Lung (tissue), 11 donors: ENCODE measurements at regions not wholly inside any gene's neighbourhood (a gene's known extent, or its start where the extent isn't known, plus 50 kb on each side); places are given as distances from the start of the nearest gene placed in this dataset.

ENCODE experiments used
- ATAC-seq: fragments of 200-7000 bp; cut with Tn5 transposase; one replicate; pipeline ENCODE4 v1.9.1; 2020; ENCODE audit warnings: moderate number of reproducible peaks; ENCODE audit not compliant: insufficient read depth, low FRiP score
- DNase-seq, 3 donors: peaks; one replicate each; pipeline ENCODE4 v3.0.0-alpha.2; 2013 to 2017
- H3K27ac ChIP-seq, 2 donors: one replicate each; pipeline ENCODE4 v1.5.1; 2013; ENCODE audit warnings: mild to moderate bottlenecking in 2 of 2, moderate library complexity in 2 of 2, control low read depth in 1 of 2, inconsistent platforms in 1 of 2, low read depth in 1 of 2, low read length in 1 of 2
- H3K27me3 ChIP-seq, 3 donors: one replicate each; pipeline ENCODE4 v1.5.1; 2013; ENCODE audit warnings: low read length in 2 of 3; ENCODE audit not compliant: control insufficient read depth in 3 of 3, insufficient read depth in 3 of 3
- H3K36me3 ChIP-seq, 4 donors: one replicate each; pipeline ENCODE4 v1.5.1; 2013; ENCODE audit warnings: low read length in 4 of 4, mild to moderate bottlenecking in 1 of 4, moderate library complexity in 1 of 4; ENCODE audit not compliant: control insufficient read depth in 4 of 4, insufficient read depth in 4 of 4
- H3K4me1 ChIP-seq, 5 donors: one replicate each; pipeline ENCODE4 v1.5.1; 2013; ENCODE audit warnings: low read length in 5 of 5, mild to moderate bottlenecking in 2 of 5, moderate library complexity in 1 of 5; ENCODE audit not compliant: control insufficient read depth in 5 of 5, insufficient read depth in 5 of 5
- H3K4me3 ChIP-seq: one replicate; pipeline ENCODE4 v1.5.1; 2013; ENCODE audit warnings: mild to moderate bottlenecking, control low read depth, moderate library complexity
- H3K9ac ChIP-seq, 2 donors: one replicate each; pipeline ENCODE4 v1.5.1; 2013; ENCODE audit warnings: low read length in 2 of 2, control low read depth in 1 of 2; ENCODE audit not compliant: insufficient read depth in 1 of 2
- H3K9me3 ChIP-seq, 4 donors: one replicate each; pipeline ENCODE4 v1.5.1; 2013; ENCODE audit warnings: low read length in 3 of 4, mild to moderate bottlenecking in 1 of 4, moderate library complexity in 1 of 4; ENCODE audit not compliant: control insufficient read depth in 4 of 4, insufficient read depth in 3 of 4
- CTCF ChIP-seq: IDR thresholded peaks from 2 replicates; pipeline ENCODE4 v1.5.1; 2012; ENCODE audit warnings: mild to moderate bottlenecking; ENCODE audit errors: control extremely low read depth, extremely low read depth
- WGBS, 2 donors: extraction: QIAGEN DNeasy Blood & Tissue Kit; methylation state at CpG; one replicate each; pipeline ENCODE4 v1.1.7; 2013; 5-methylcytosine and 5-hydroxymethylcytosine counted together
- donor health status: control.
- donor health status: control.
- donor health status: Bipolar disorder and iron deficiency.
- donor health status: healthy.
- donor health status: DM: yes; HTN: yes; CAD: no.

GRCh38 chr11:15870911-15871310, 485.4 kb downstream of the SOX6 start:
- WGBS, 2 donors, result 83 to 89% methylated on average over 4 of the region's 4 CpGs

DNA sequence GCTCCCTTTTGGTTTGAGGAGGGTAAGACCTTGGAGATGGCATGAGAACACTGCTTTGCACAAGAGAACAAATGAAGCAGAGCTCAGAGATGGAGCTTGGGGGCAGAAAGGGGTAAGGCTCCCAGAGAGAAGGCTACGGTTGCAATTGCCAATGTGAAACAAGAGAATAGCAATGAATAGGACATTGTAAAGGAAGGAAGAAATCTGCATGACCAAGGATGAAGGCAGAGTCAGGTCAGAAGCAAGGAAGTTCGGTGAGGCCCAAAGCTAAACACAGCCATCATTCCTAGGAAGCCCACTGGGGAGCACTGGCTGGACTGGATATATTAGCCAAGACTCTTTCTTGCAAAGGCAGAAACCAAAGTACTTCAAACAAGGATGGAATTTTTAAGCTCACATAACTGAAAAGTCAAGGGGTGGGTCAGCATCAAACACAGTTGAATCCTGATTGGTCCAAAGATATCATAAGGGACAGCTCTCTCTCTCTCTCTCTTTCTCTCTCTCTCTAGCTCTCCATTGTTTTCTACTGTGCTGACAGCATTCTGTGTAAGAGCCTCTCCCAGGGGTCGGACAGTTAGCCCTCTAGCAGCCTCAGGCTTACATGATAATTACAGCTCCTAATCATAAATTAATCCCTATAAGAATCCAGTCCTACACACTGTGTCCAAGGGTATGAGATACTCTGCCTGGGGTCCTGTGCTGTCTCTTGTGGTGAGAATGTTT, 484.3 kb downstream of the SOX6 start:
- no peak for TF ChIP-seq CTCF
- H3K4me1 ChIP-seq, result peaks cover 0 to 6% (median 0%) of the 10 kb centered on the region in 5 donors
- no peak overlapping the region for H3K27ac ChIP-seq
- no peaks in the 10 kb centered on the region for H3K27me3 ChIP-seq
- 90 to 98% methylated on average over 3 of the region's 3 CpGs for WGBS, 2 donors
- H3K9me3 ChIP-seq, result peaks cover 0 to 4% (median 0%) of the 10 kb centered on the region in 4 donors
- no peaks in the 10 kb centered on the region for H3K36me3 ChIP-seq
- H3K9ac ChIP-seq, result no peak overlapping the region
- no peak for DNase-seq
- H3K4me3 ChIP-seq, result no peak overlapping the region
- no peak for ATAC-seq

More at GRCh38 chr11:15870911-15871310, 485.4 kb downstream of the SOX6 start:
- ATAC-seq, result no peak
- no peak overlapping the region for H3K27ac ChIP-seq
- no peak overlapping the region for H3K4me3 ChIP-seq
- no peak overlapping the region for H3K9ac ChIP-seq
- no peak for TF ChIP-seq CTCF
- H3K4me1 ChIP-seq, result peaks cover 0 to 4% (median 0%) of the 10 kb centered on the region in 5 donors
- no peaks in the 10 kb centered on the region for H3K27me3 ChIP-seq
- no peak for DNase-seq
- H3K36me3 ChIP-seq, result no peaks in the 10 kb centered on the region
- peaks cover 0 to 4% (median 0%) of the 10 kb centered on the region in 4 donors for H3K9me3 ChIP-seq

GRCh38 chr11:15873501-15873900, 482.8 kb downstream of the SOX6 start:
- Histone ChIP-seq H3K9ac (no peak overlapping the region), H3K27ac (no peak overlapping the region), H3K4me3 (no peak overlapping the region), H3K27me3 (no peaks in the 10 kb centered on the region), H3K36me3 (no peaks in the 10 kb centered on the region), H3K4me1 (peaks cover 0 to 6% (median 0%) of the 10 kb centered on the region in 5 donors), H3K9me3 (peaks cover 0 to 4% (median 0%) of the 10 kb centered on the region in 4 donors)
- TF ChIP-seq CTCF, result no peak
- 76 to 92% methylated on average over 1 of the region's 1 CpG for WGBS, 2 donors
- no peak for ATAC-seq
- DNase-seq, result no peak
